DOHH2 (cell line): ENCODE measurements at regions not wholly inside any gene's neighbourhood (a gene's known extent, or its start where the extent isn't known, plus 50 kb on each side); places are given as distances from the start of the nearest gene placed in this dataset.

ENCODE experiments used
- CTCF ChIP-seq: fragments of 200-600 bp; sonication (generic); IDR thresholded peaks from one replicate; pipeline ENCODE4 v1.5.1; 2014; ENCODE audit warnings: antibody characterized with exemption, mild to moderate bottlenecking, low read depth, low read length; ENCODE audit not compliant: poor library complexity, severe bottlenecking
- EZH2phosphoT487 ChIP-seq: fragments of 200-600 bp; sonication (generic); IDR thresholded peaks from 2 replicates; pipeline ENCODE4 v1.6.1; 2017; ENCODE audit warnings: borderline replicate concordance, mild to moderate bottlenecking, antibody characterized with exemption, low read length, moderate library complexity, mixed read lengths

GRCh38 chr12:5258498-5258897 is 173.4 kb upstream of the NTF3 start:
- TF ChIP-seq CTCF (no peak), EZH2phosphoT487 (no peak)
